Suppressor macrophage treated with lipopolysaccharide for 1 hour (primary cell): ENCODE measurements at regions not wholly inside any gene's neighbourhood (a gene's known extent, or its start where the extent isn't known, plus 50 kb on each side); places are given as distances from the start of the nearest gene placed in this dataset.
"Not testable (repeated sequence)": the region's sequence is repeated elsewhere in the genome, so short reads cannot be mapped to it uniquely, and the experiment has no call there.

Source experiments
- DNase-seq, 3 donors: peaks; one replicate each; pipeline ENCODE4 v3.0.0-alpha.2; 2020 to 2022

- not testable (repeated sequence) for DNase-seq
Observed at GRCh38 chr15:22134941-22135566, 54.7 kb downstream of the OR4M2 start.

DNA sequence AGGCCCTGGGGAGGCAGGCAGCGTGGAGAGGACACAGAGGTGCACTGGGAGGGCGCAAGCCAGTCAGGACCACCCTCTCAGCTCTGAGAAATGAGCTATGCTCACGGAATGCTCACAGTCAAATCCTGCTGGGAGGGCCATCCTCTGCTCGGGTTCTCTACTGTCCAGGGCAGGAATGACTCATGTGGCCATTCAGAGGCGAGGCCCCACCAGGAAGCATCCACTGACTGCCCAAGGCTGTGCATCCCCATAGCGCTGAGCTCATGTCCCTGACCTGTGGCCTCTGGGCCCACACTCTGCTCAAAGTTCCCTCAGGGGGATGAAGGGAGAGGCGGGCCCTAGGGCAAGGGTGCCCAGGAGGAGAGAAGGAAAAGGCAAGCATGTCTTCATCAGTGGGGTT lies 57.2 kb downstream of the OR4M2 start:
- DNase-seq, result not testable (repeated sequence)

- not testable (repeated sequence) for DNase-seq
Observed at GRCh38 chr15:22141106-22141505, 60.8 kb downstream of the OR4M2 start.

- DNase-seq, result not testable (repeated sequence)
Observed at GRCh38 chr15:22148109-22148508, 67.8 kb downstream of the OR4M2 start.

- DNase-seq, result not testable (repeated sequence)
Observed at GRCh38 chr15:22158243-22158642, 77.9 kb downstream of the OR4M2 start.

DNA sequence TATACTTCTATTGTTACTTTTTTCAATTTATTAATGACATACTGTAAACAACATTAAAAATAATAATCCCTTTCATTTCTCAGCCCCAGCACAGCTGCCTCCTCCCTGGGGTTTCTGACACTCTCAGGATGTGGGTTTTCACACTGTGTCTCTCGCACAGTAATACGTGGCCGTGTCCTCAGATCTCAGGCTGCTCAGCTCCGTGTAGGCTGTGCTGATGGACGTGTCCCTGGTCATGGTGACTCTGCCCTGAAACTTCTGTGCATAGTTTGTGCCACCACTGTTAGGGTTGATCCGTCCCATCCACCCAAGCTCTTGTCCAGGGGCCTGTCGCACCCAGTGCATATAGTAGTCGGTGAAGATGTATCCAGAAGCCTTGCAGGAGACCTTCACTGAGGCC lies 80.0 kb downstream of the OR4M2 start:
- DNase-seq, result not testable (repeated sequence)

GRCh38 chr15:22160741-22161140 lies 80.4 kb downstream of the OR4M2 start:
- not testable (repeated sequence) for DNase-seq

GRCh38 chr15:22161398-22161797 lies 81.1 kb downstream of the OR4M2 start:
- not testable (repeated sequence) for DNase-seq

DNA sequence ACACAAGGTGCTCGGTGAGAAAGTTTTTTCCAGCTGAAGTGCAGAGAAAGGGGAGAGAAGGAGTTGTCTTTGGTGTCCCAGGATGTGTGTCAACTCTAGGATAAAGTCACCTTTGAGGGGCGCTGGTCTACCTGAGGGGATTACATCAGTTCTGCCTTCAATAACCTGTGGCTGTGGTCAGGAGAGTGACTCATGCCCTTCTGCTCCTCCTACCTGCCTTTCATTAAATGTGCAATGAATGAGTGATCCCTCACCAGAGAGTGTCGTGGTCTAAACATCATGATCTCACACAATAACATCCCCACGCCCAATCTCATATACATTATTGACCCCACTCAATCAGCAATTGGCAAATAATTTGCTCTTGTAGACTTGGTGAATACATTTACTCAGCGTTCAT lies 83.4 kb downstream of the OR4M2 start:
- DNase-seq, result not testable (repeated sequence)

- DNase-seq, result not testable (repeated sequence)
Observed at GRCh38 chr15:22167521-22167920, 87.2 kb downstream of the OR4M2 start.

- not testable (repeated sequence) for DNase-seq
Observed at GRCh38 chr15:22173029-22173998, 93.0 kb downstream of the OR4M2 start.

DNA sequence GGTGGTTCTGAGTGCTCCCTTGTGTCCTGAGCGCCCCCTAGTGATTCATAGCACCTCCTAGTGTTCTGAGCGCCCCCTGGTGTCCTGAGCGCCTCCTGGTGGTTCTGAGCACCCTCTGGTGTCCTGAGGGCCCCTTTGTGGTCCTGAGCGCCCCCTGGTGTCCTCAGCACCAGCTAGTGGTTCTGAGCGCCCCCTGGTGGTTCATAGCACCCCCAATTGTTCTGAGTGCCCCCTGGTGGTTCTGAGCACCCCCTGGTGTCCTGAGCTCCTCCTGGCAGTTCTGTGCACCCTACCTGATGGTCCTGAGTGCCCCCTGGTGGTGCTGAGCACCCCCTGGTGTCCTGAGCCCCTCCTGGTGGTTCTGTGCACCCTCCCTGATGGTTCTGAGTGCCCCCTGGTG lies 93.8 kb downstream of the OR4M2 start:
- DNase-seq, result not testable (repeated sequence)

GRCh38 chr15:22177965-22178364 lies 97.6 kb downstream of the OR4M2 start:
- not testable (repeated sequence) for DNase-seq

- DNase-seq, result not testable (repeated sequence)
Observed at GRCh38 chr15:22178438-22178837, 98.1 kb downstream of the OR4M2 start.

GRCh38 chr15:22179043-22179442 lies 98.7 kb downstream of the OR4M2 start:
- DNase-seq, result not testable (repeated sequence)

DNA sequence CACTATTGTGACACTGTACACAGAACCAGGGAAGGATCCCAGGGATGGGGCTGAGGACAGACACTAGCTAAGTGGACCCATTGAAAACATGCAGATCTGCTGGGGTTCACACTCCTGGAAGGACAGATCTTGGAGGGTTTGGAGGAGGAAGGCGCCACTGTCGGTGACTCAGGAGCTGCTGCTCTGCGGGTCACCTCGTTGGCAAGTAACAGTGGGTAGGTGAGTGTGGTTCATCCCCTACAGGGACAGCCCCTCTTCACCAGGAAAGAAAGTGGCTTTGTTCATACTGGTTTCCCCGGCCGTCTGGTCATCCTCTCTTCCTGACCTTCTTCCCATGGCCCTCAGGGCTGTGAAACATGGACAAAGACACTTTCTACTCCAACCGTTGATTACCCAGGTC lies 100.3 kb downstream of the OR4M2 start:
- not testable (repeated sequence) for DNase-seq

DNA sequence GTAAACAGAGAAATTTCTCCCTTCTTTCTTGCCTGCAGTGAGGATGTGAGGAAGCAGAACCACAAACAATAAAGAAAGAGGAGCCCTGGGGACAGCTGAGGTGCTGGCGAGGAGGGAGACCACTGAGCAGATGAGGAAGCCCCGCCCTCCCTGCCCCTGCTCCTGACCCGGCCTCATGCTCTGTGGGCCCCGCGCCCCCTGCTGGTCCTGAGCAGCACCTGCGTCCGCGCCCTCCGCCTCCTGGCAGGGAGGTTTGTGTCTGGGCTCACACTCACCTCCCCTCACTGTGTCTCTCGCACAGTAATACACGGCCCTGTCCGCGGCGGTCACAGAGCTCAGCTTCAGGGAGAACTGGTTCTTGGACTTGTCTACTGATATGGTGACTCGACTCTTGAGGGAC lies 104.4 kb downstream of the OR4M2 start:
- not testable (repeated sequence) for DNase-seq

GRCh38 chr15:22186846-22187532 lies 106.7 kb downstream of the OR4M2 start:
- DNase-seq, result not testable (repeated sequence)

GRCh38 chr15:22191818-22192217 lies 111.5 kb downstream of the OR4M2 start:
- not testable (repeated sequence) for DNase-seq

- DNase-seq, result not testable (repeated sequence)
Observed at GRCh38 chr15:22194739-22195617, 114.7 kb downstream of the OR4M2 start.

GRCh38 chr15:22196423-22196822 lies 116.1 kb downstream of the OR4M2 start:
- not testable (repeated sequence) for DNase-seq

DNA sequence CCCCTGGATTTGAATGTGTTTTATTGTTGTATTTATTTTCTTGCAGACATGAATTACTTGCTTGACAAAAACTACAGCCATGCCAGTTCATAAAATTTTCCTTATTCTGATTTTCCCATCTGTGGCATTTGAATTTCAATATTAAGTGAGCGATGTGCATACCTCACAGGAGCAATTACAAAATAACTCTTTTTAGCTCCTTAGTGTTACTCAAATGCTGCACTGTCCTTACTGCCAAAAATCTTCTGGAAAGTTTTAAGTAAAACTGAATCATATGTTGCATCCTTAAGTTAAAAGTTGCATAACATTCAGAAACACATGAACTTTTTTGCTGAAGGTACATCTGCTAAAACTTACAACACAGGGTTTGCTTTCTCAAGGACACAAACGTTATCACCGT lies 120.1 kb downstream of the OR4M2 start:
- DNase-seq, result not testable (repeated sequence)
